Esophagus muscularis mucosa (tissue), 4 donors: ENCODE measurements at regions not wholly inside any gene's neighbourhood (a gene's known extent, or its start where the extent isn't known, plus 50 kb on each side); places are given as distances from the start of the nearest gene placed in this dataset.

ENCODE experiments used
- DNase-seq: peaks from one replicate; pipeline ENCODE4 v3.0.0-alpha.2; 2017; ENCODE audit errors: extremely low spot score
- H3K27ac ChIP-seq, 4 donors: fragments of 200-600 bp; sonication (generic); replicated peaks in 1 of 4; 1 replicate in 3 of 4; 2 replicates in 1 of 4; pipeline ENCODE4 v1.5.1; 2016 to 2019; ENCODE audit warnings: mild to moderate bottlenecking in 1 of 4
- H3K27me3 ChIP-seq, 4 donors: fragments of 200-600 bp; sonication (generic); one replicate each; pipeline versions ENCODE4 v1.5.1 to v1.6.0; 2016 to 2019
- H3K36me3 ChIP-seq, 4 donors: fragments of 200-600 bp; sonication (generic); one replicate each; pipeline ENCODE4 v1.5.1; 2016 to 2019
- H3K4me1 ChIP-seq, 4 donors: fragments of 200-600 bp; sonication (generic); one replicate each; pipeline ENCODE4 v1.5.1; 2016 to 2019
- H3K4me3 ChIP-seq, 4 donors: fragments of 200-600 bp; sonication (generic); 1 replicate in 2 of 4; 2 replicates in 2 of 4; pipeline ENCODE4 v1.5.1; 2016 to 2019; ENCODE audit warnings: mild to moderate bottlenecking in 4 of 4, moderate library complexity in 1 of 4
- H3K9me3 ChIP-seq, 4 donors: fragments of 200-600 bp; sonication (generic); 1 replicate in 3 of 4; 2 replicates in 1 of 4; pipeline ENCODE4 v1.5.1; 2016 to 2019
- CTCF ChIP-seq, 3 experiments: fragments of 200-600 bp in 2 of 3; fragments of 450-650 bp in 1 of 3; sonication (generic) in 2 of 3; IDR thresholded peaks; one replicate each; pipeline ENCODE4 v1.5.1; 2017 to 2019; ENCODE audit warnings: antibody characterized with exemption in 3 of 3, mild to moderate bottlenecking in 2 of 3, moderate library complexity in 1 of 3
- EP300 ChIP-seq: sonication (generic); formaldehyde crosslinking; IDR thresholded peaks from one replicate; pipeline ENCODE4 v1.6.1; 2017; ENCODE audit warnings: antibody characterized with exemption
- POLR2A ChIP-seq: fragments of 450-650 bp; IDR thresholded peaks from one replicate; pipeline ENCODE4 v1.6.1; 2017; ENCODE audit warnings: antibody characterized with exemption, moderate library complexity, mild to moderate bottlenecking, low read depth
- POLR2AphosphoS5 ChIP-seq, 2 donors: sonication (generic); formaldehyde crosslinking; IDR thresholded peaks; one replicate each; pipeline ENCODE4 v1.6.1; 2017; ENCODE audit warnings: antibody characterized with exemption in 2 of 2
- WGBS: methylation state at CpG from one replicate; pipeline ENCODE4 v1.1.5; 2018; 5-methylcytosine and 5-hydroxymethylcytosine counted together
- intact Hi-C: fragments of 100-400 bp; cut with DNase I; formaldehyde crosslinking; loops from one replicate; pipeline ENCODE4 v1.15.1; 2023

GRCh38 chr20:16877053-16877554, 128.9 kb downstream of the OTOR start:
- TF ChIP-seq EP300 (no peak), POLR2A (no peak), CTCF (IDR thresholded peaks at IDR 0.05) (no peak), POLR2AphosphoS5 (IDR thresholded peaks at IDR 0.05) (no peak)
- intact Hi-C loops: no loop called here
- DNase-seq: no peak
- Histone ChIP-seq H3K36me3 (no peaks in the 10 kb centered on the region), H3K27me3 (no peaks in the 10 kb centered on the region), H3K27ac (no peak overlapping the region), H3K9me3 (no peaks in the 10 kb centered on the region), H3K4me1 (no peaks in the 10 kb centered on the region), H3K4me3 (no peak overlapping the region)
- 30% methylated on average over 2 of the region's 2 CpGs for WGBS

- Histone ChIP-seq H3K4me1 (no peaks in the 10 kb centered on the region), H3K36me3 (no peaks in the 10 kb centered on the region), H3K9me3 (no peaks in the 10 kb centered on the region), H3K27me3 (no peaks in the 10 kb centered on the region), H3K4me3 (no peak overlapping the region), H3K27ac (no peak overlapping the region)
- TF ChIP-seq POLR2A (no peak), CTCF (IDR thresholded peaks at IDR 0.05) (no peak), POLR2AphosphoS5 (IDR thresholded peaks at IDR 0.05) (no peak), EP300 (no peak)
- DNase-seq: no peak
- intact Hi-C loops: no loop called here
Measured at GRCh38 chr20:16885746-16886145, 137.6 kb downstream of the OTOR start.

- 57% methylated on average over 4 of the region's 4 CpGs for WGBS
- H3K9me3 ChIP-seq: no peaks in the 10 kb centered on the region
- H3K4me1 ChIP-seq: peaks cover 0 to 5% (median 0%) of the 10 kb centered on the region in 4 donors
- DNase-seq: no peak
- no peak overlapping the region for H3K4me3 ChIP-seq
- no peaks in the 10 kb centered on the region for H3K27me3 ChIP-seq
- no peak for TF ChIP-seq POLR2AphosphoS5 (IDR thresholded peaks at IDR 0.05)
- TF ChIP-seq EP300: no peak
- TF ChIP-seq POLR2A: no peak
- TF ChIP-seq CTCF (IDR thresholded peaks at IDR 0.05): no peak
- no peaks in the 10 kb centered on the region for H3K36me3 ChIP-seq
- intact Hi-C loops: no loop called here
- H3K27ac ChIP-seq: no peak overlapping the region
Measured at GRCh38 chr20:16898433-16898832, 150.3 kb downstream of the OTOR start.

- H3K4me1 ChIP-seq: peaks cover 0 to 5% (median 0%) of the 10 kb centered on the region in 4 donors
- WGBS: 83% methylated on average over 2 of the region's 2 CpGs
- no peaks in the 10 kb centered on the region for H3K27me3 ChIP-seq
- H3K36me3 ChIP-seq: no peaks in the 10 kb centered on the region
- no peaks in the 10 kb centered on the region for H3K9me3 ChIP-seq
- no peak for DNase-seq
- no peak overlapping the region for H3K27ac ChIP-seq
- H3K4me3 ChIP-seq: no peak overlapping the region
- TF ChIP-seq POLR2A: no peak
- no peak for TF ChIP-seq EP300
- TF ChIP-seq CTCF (IDR thresholded peaks at IDR 0.05): no peak
- no peak for TF ChIP-seq POLR2AphosphoS5 (IDR thresholded peaks at IDR 0.05)
- intact Hi-C loops: no loop called here
Measured at GRCh38 chr20:16902662-16903061, 154.5 kb downstream of the OTOR start.

GRCh38 chr20:16904751-16905150, 156.6 kb downstream of the OTOR start:
- 54% methylated on average over 5 of the region's 5 CpGs for WGBS
- no peak overlapping the region for H3K4me3 ChIP-seq
- intact Hi-C loops: no loop called here

More at GRCh38 chr20:16904751-16905150, 156.6 kb downstream of the OTOR start:
- H3K27ac ChIP-seq: no peak overlapping the region
- no peaks in the 10 kb centered on the region for H3K9me3 ChIP-seq
- H3K36me3 ChIP-seq: no peaks in the 10 kb centered on the region
- no peaks in the 10 kb centered on the region for H3K4me1 ChIP-seq
- no peak for DNase-seq
- no peaks in the 10 kb centered on the region for H3K27me3 ChIP-seq
- TF ChIP-seq CTCF (IDR thresholded peaks at IDR 0.05) (no peak), POLR2A (no peak), EP300 (no peak), POLR2AphosphoS5 (IDR thresholded peaks at IDR 0.05) (no peak)
